ENCODE measurements at regions not wholly inside any gene's neighbourhood (a gene's known extent, or its start where the extent isn't known, plus 50 kb on each side); places are given as distances from the start of the nearest gene placed in this dataset.

GRCh38 chr4:115485402-115485801 is 372.0 kb upstream of the NDST4 start:
- TF ChIP-seq CTCF (IDR thresholded peaks at IDR 0.05; ENCODE audit: poor library complexity) = no peak
- TF ChIP-seq EZH2phosphoT487 (IDR thresholded peaks at IDR 0.05; ENCODE audit: low read depth, severe bottlenecking, unreplicated experiment) = no peak
- no peak for TF ChIP-seq EZH2 (IDR thresholded peaks at IDR 0.05; ENCODE audit: borderline replicate concordance)

Measured in hepatocyte (in vitro differentiated cells).